OCI-LY1 (cell line): ENCODE measurements at regions not wholly inside any gene's neighbourhood (a gene's known extent, or its start where the extent isn't known, plus 50 kb on each side); places are given as distances from the start of the nearest gene placed in this dataset.

Experiments used
- EZH2 ChIP-seq: fragments of 200-600 bp; sonication (generic), shearing (Covaris generic); IDR thresholded peaks from 2 replicates; pipeline ENCODE4 v1.8.0; 2017; ENCODE audit warnings: borderline replicate concordance, mixed run types, mild to moderate bottlenecking, antibody characterized with exemption, low read length, moderate library complexity, mixed read lengths
- TF ChIP-seq, protein P1 (sequence below): fragments of 200-600 bp; sonication (generic), shearing (Covaris generic); IDR thresholded peaks from 2 replicates; pipeline ENCODE4 v1.5.1; 2017; ENCODE audit warnings: mild to moderate bottlenecking, antibody characterized with exemption, low read length, moderate library complexity, mixed read lengths

DNA sequence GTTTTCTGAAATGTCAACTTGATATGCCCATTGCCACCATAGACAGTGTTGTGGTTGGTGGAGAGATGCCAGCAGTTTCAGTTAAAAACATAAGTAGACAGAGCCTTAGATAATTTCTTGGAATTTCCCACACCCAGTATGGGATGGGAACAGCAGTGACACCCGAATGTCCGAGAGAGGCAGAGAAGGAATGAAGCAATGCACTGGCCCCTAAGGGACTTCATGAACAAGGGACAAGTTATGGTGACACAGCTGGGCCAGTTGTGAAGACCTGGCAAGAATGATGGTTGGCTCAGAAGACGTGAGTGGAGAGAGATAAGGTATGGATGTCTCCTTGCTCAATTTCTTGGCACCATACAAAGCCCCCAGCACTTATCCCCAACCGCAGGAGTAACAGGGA is 165.2 kb upstream of the APCDD1 start:
- TF ChIP-seq, protein P1, sequence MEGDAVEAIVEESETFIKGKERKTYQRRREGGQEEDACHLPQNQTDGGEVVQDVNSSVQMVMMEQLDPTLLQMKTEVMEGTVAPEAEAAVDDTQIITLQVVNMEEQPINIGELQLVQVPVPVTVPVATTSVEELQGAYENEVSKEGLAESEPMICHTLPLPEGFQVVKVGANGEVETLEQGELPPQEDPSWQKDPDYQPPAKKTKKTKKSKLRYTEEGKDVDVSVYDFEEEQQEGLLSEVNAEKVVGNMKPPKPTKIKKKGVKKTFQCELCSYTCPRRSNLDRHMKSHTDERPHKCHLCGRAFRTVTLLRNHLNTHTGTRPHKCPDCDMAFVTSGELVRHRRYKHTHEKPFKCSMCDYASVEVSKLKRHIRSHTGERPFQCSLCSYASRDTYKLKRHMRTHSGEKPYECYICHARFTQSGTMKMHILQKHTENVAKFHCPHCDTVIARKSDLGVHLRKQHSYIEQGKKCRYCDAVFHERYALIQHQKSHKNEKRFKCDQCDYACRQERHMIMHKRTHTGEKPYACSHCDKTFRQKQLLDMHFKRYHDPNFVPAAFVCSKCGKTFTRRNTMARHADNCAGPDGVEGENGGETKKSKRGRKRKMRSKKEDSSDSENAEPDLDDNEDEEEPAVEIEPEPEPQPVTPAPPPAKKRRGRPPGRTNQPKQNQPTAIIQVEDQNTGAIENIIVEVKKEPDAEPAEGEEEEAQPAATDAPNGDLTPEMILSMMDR: no peak
- TF ChIP-seq EZH2: no peak
